Ectodermal cell (in vitro differentiated cells): ENCODE measurements at regions not wholly inside any gene's neighbourhood (a gene's known extent, or its start where the extent isn't known, plus 50 kb on each side); places are given as distances from the start of the nearest gene placed in this dataset.
"Not testable (repeated sequence)": the region's sequence is repeated elsewhere in the genome, so short reads cannot be mapped to it uniquely, and the experiment has no call there.

Experiments
- H3K27ac ChIP-seq: 2 replicates; pipeline ENCODE4 v1.7.0; 2013; ENCODE audit warnings: mild to moderate bottlenecking, low read depth, low read length; ENCODE audit not compliant: insufficient read depth, poor library complexity, severe bottlenecking
- H3K27me3 ChIP-seq: 2 replicates; pipeline ENCODE4 v1.7.0; 2013; ENCODE audit warnings: mild to moderate bottlenecking, low read length; ENCODE audit not compliant: insufficient read depth, control insufficient read depth, poor library complexity, severe bottlenecking
- H3K36me3 ChIP-seq: one replicate; pipeline ENCODE4 v1.7.0; 2013; ENCODE audit warnings: low read length; ENCODE audit not compliant: control insufficient read depth, insufficient read depth
- H3K4me1 ChIP-seq: one replicate; pipeline ENCODE4 v1.7.0; 2013; ENCODE audit warnings: low read length; ENCODE audit not compliant: control insufficient read depth, insufficient read depth
- H3K4me3 ChIP-seq: 2 replicates; pipeline ENCODE4 v1.7.0; 2013; ENCODE audit warnings: low read depth, low read length, control low read depth; ENCODE audit not compliant: insufficient read depth
- H3K9me3 ChIP-seq: 2 replicates; pipeline ENCODE4 v1.7.0; 2013; ENCODE audit warnings: mild to moderate bottlenecking, low read length, moderate library complexity; ENCODE audit not compliant: control insufficient read depth
- WGBS, 2 experiments: methylation state at CpG; one replicate each; pipeline ENCODE4 v1.1.7; 2013; ENCODE audit warnings: missing lambda C conversion rate in 2 of 2; 5-methylcytosine and 5-hydroxymethylcytosine counted together

DNA sequence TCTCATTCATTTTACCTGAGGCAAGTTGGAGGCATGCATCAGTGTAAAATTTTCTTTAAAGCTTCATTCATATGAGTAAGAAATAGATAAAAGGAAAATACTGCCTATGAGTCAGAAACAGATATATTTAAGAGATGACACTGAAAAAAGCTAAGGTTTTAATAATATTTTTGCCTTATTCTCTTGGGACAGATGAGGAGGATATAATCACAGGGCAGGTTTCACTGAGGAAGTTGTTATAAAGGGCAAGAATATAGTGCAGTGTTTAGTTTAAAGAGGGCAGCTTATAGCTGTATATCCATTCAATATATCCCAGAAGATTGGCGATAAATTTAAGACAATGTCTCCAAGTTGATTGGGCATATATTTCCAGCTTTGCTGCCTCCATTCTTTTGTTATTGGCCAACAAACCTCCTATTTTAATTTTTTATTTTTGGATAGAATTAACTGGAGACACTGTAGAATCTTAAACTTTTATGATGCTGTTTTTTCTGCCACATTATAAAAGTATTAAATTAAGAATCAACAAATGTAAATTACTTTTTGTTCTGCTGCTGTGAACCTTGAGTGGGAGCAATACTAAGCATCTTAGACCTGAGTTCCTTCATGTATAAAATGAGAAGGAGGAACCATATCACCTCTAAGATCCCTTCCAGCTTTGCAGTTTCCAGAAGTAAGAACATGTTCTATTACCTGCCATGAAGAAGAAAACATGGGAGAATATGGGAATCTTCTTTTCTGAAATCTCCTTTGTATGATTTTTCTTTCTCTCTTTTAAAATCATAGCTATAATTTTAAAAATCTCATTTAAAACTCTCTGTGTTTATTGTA is 171.6 kb downstream of the S1PR1 start:
- H3K4me3 ChIP-seq, result no peak overlapping the region
- WGBS, 2 experiments, result 100% methylated on average over 1 of the region's 1 CpG; no CpG with 5 or more reads in 1 of the 2 experiments
- no peak overlapping the region for H3K27ac ChIP-seq
- no peaks in the 10 kb centered on the region for H3K27me3 ChIP-seq
- no peaks in the 10 kb centered on the region for H3K4me1 ChIP-seq
- H3K9me3 ChIP-seq, result no peaks in the 10 kb centered on the region
- no peaks in the 10 kb centered on the region for H3K36me3 ChIP-seq

- Histone ChIP-seq H3K4me3 (no peak overlapping the region), H3K27ac (no peak overlapping the region), H3K4me1 (no peaks in the 10 kb centered on the region), H3K27me3 (no peaks in the 10 kb centered on the region), H3K9me3 (no peaks in the 10 kb centered on the region), H3K36me3 (no peaks in the 10 kb centered on the region)
Observed at GRCh38 chr1:101409102-101409501, 172.3 kb downstream of the S1PR1 start.

DNA sequence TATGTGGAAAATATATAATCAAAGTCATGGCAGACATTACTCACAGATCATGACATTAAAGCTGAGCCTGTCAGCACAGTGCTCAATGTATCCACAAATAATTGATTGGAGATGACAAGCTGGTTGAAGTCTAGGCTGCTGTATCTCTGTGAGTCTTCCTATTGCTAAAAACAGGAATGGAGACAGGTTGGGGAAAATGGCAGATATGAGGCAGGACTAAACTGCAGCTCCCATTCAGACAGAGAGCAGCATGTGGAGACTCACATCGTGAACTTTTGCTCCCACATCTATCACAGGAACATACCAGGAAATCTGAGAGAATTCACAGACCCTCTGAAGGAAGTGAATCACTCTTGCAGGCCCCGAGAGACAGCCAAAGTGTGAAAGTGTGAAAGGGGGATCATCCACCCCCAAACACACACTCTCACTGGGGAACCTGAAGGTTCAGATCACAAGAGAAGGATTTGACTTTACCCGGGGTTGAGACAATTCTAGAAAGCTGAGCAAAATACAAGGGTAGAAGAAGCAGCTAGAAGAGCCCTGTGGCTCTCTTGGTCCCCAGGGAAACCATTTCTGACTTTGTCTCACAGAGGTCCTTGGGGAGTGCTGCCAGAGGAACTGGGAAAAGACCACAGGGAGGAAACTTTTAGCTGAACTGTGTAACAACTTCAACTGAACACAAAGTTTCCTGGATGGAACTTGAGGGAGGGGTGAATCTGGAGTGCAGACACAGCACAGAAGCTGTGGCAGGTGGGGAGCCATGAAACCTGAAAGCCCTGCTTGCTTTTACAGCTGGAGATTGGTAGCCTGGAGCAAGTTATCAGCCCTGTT is 173.4 kb downstream of the S1PR1 start:
- H3K4me1 ChIP-seq, result no peaks in the 10 kb centered on the region
- WGBS, 2 experiments, result 89% methylated on average over 2 to 3 of the region's 3 CpGs
- no peak overlapping the region for H3K27ac ChIP-seq
- no peaks in the 10 kb centered on the region for H3K27me3 ChIP-seq
- no peaks in the 10 kb centered on the region for H3K36me3 ChIP-seq
- no peak overlapping the region for H3K4me3 ChIP-seq
- no peaks in the 10 kb centered on the region for H3K9me3 ChIP-seq

DNA sequence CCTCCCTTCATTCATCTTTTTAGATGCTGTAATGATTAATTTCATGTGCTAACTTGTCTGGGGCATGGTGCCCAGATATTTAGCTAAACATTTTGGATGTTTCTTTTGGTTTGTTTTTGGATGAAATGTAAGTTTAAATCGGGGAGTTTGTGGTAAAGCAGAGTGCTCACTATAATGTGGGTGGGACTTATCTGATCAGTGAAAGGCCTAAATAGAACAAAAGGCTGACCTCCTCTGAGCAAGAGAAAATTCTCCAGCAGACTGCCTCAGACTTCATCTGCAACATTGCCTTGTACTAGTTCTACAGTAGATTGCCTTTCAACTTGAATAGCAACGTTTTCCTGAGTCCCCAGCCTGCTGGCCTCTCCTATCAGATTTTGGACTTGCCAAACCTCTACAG is 183.6 kb downstream of the S1PR1 start:
- Histone ChIP-seq H3K4me1 (no peaks in the 10 kb centered on the region), H3K27ac (no peak overlapping the region)
- 56 to 64% methylated on average over 2 of the region's 2 CpGs for WGBS, 2 experiments

GRCh38 chr1:101428083-101428482 is 191.3 kb downstream of the S1PR1 start:
- H3K4me1 ChIP-seq, H3K27ac ChIP-seq, H3K36me3 ChIP-seq, H3K9me3 ChIP-seq, H3K27me3 ChIP-seq, H3K4me3 ChIP-seq: not testable (repeated sequence)
- 89% methylated on average over 1 of the region's 1 CpG; no CpG with 5 or more reads in 1 of the 2 experiments for WGBS, 2 experiments

More for the DNA sequence above, 183.6 kb downstream of the S1PR1 start:
- Histone ChIP-seq H3K36me3 (no peaks in the 10 kb centered on the region), H3K9me3 (no peaks in the 10 kb centered on the region), H3K4me3 (no peak overlapping the region), H3K27me3 (no peaks in the 10 kb centered on the region)

- Histone ChIP-seq H3K27ac (no peak overlapping the region), H3K4me1 (no peaks in the 10 kb centered on the region), H3K9me3 (no peaks in the 10 kb centered on the region), H3K27me3 (no peaks in the 10 kb centered on the region), H3K36me3 (no peaks in the 10 kb centered on the region), H3K4me3 (no peak overlapping the region)
- WGBS, 2 experiments, result 100% methylated on average over 1 of the region's 1 CpG
Observed at GRCh38 chr1:101428562-101428961, 191.7 kb downstream of the S1PR1 start.

DNA sequence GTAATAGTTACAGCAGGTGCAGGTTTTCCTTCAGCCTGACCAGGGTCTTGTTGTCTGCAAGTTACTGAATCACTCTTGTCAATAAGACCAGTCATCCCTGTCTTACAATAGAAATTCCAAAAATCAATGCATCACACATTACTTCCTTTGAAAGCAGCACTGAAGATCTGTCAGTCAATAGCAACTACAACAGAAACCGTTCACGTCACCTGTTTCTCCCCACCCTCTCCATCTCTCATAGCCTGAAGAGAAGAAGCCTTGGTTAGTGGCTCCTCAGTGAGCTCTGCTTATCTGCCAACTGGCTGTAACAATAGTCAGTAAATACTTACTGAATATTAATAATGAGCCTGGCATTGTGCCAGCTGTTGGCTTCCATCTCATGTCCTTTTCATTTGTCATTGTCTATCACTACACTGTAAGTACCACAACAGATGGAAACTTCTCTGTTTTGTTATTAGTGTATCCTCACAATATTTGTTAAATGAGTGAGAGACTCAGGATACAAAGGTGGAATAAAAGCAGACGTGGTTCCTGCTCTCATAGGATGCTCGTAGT is 195.2 kb downstream of the S1PR1 start:
- no peaks in the 10 kb centered on the region for H3K9me3 ChIP-seq
- H3K36me3 ChIP-seq, result no peaks in the 10 kb centered on the region
- H3K4me3 ChIP-seq, result no peak overlapping the region
- H3K27me3 ChIP-seq, result no peaks in the 10 kb centered on the region
- no peak overlapping the region for H3K27ac ChIP-seq
- 90 to 95% methylated on average over 3 to 4 of the region's 4 CpGs for WGBS, 2 experiments
- H3K4me1 ChIP-seq, result no peaks in the 10 kb centered on the region

DNA sequence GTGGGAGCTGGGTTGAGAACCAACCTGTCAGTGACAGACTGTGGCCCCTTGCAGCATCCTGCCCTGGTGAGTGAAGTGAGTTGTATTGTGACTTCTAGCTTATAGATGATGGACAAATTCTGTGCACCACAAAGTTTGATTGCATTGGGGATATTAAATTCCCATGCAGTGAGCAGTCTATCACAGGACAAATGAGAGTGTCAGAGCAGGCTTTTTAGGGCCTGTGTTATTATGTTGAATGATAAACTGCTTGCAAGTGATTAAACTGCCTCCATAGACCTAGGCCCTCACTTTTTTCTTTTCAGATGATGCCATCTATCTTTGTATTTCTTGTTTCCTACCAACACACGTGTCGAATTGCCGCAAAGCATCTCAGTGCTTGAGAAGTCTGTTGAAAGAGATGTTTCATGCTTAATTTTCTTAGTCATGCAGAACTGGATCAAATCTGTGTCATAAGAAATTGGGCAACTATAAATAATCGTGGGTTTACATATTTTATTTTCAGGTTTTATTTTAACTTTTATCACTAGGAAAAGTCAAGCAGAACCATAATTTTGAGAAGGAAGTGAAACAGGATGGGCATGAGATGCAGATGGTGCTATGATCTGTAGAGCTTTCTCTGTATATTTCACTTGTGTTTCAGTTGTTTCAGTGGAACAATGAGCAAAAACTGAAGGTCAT is 199.2 kb downstream of the S1PR1 start:
- H3K36me3 ChIP-seq, result no peaks in the 10 kb centered on the region
- 93 to 94% methylated on average over 3 to 4 of the region's 4 CpGs for WGBS, 2 experiments

DNA sequence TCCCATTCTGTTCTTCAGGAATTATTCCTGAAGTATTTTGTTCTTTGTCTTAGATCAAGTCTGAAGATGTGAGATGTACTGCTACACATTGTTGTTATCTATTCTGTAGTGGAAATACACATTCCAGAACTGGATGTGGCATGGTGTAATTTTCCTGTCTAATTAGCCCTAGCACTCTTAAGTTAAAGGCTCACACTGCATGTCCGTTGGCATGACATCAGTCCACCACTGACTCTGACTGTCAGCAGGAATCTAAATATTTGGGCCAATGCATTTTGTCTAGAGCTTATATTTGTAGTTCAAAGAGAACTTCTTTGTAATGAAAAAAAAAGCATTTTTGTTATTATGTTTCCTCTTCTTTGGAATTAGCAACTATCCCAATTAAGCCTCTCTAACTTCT is 201.0 kb downstream of the S1PR1 start:
- Histone ChIP-seq H3K4me3 (no peak overlapping the region), H3K9me3 (no peaks in the 10 kb centered on the region), H3K27me3 (no peaks in the 10 kb centered on the region), H3K27ac (no peak overlapping the region), H3K36me3 (no peaks in the 10 kb centered on the region), H3K4me1 (no peaks in the 10 kb centered on the region)
- WGBS, 2 experiments, result 96 to 100% methylated on average over 1 of the region's 1 CpG

More for the DNA sequence above, 199.2 kb downstream of the S1PR1 start:
- H3K27me3 ChIP-seq, result no peaks in the 10 kb centered on the region
- no peaks in the 10 kb centered on the region for H3K9me3 ChIP-seq
- H3K4me1 ChIP-seq, result no peaks in the 10 kb centered on the region
- no peak overlapping the region for H3K27ac ChIP-seq
- H3K4me3 ChIP-seq, result no peak overlapping the region

GRCh38 chr1:101438359-101438758 is 201.5 kb downstream of the S1PR1 start:
- no peak overlapping the region for H3K27ac ChIP-seq
- H3K9me3 ChIP-seq, result no peaks in the 10 kb centered on the region
- no peaks in the 10 kb centered on the region for H3K27me3 ChIP-seq
- no peak overlapping the region for H3K4me3 ChIP-seq
- no peaks in the 10 kb centered on the region for H3K36me3 ChIP-seq
- H3K4me1 ChIP-seq, result no peaks in the 10 kb centered on the region
- WGBS, 2 experiments, result 41 to 58% methylated on average over 2 to 3 of the region's 3 CpGs
